HCT116 (cell line): ENCODE measurements at regions not wholly inside any gene's neighbourhood (a gene's known extent, or its start where the extent isn't known, plus 50 kb on each side); places are given as distances from the start of the nearest gene placed in this dataset.

Experiments used
- ATAC-seq: fragments of 200-7000 bp; cut with Tn5 transposase; 2 replicates; pipeline ENCODE4 v1.9.1; 2020; ENCODE audit warnings: mild to moderate bottlenecking, moderate library complexity
- BruUV-seq: library from RNA; stranded (reverse); fragments of 400-500 nt; replicated peaks from 2 replicates; lab custom pipeline; 2021; lab: Mats Ljungman, UMichigan
- CTCF ChIA-PET: fragments of 300-600 bp; sonication (Branson Sonifier 250); formaldehyde crosslinking; loops from one replicate; lab custom pipeline; 2021; ENCODE audit warnings: antibody characterized with exemption; lab: Charles Lee
- POLR2A ChIA-PET: fragments of 300-600, 350-600 bp; sonication (Branson Sonifier 250); formaldehyde crosslinking; loops from one replicate; lab custom pipeline; 2021; ENCODE audit warnings: antibody characterized with exemption; lab: Charles Lee
- RAD21 ChIA-PET, 2 experiments: fragments of 300-600 bp; sonication (Branson Sonifier 250); formaldehyde crosslinking; loops; one replicate each; lab custom pipeline; 2023; ENCODE audit warnings: low total read pairs in 2 of 2; ENCODE audit not compliant: uncharacterized antibody in 2 of 2, unreplicated experiment in 2 of 2, low non-redundant PET in 1 of 2; lab: Charles Lee
- DNase-seq: peaks from one replicate; pipeline ENCODE4 v3.0.0-alpha.2; 2010; ENCODE audit warnings: low read depth, low spot score
- H2AFZ ChIP-seq: fragments of 200-600 bp; shearing (Covaris generic), sonication (generic); 2 replicates; pipeline ENCODE4 v1.6.1; 2017; ENCODE audit warnings: low read depth, mixed run types, mixed read lengths, antibody characterized with exemption, low read length; ENCODE audit not compliant: poor library complexity, severe bottlenecking
- H3K27ac ChIP-seq: 2 replicates; pipeline ENCODE4 v1.5.1; 2012; ENCODE audit warnings: low read depth, low read length
- H3K27me3 ChIP-seq: fragments of 200-600 bp; sonication (generic); 2 replicates; pipeline ENCODE4 v1.6.1; 2016; ENCODE audit warnings: mixed run types, low read length, mixed read lengths; ENCODE audit not compliant: insufficient read depth
- H3K36me3 ChIP-seq, 2 experiments: fragments of 200-500 bp in 1 of 2; fragments of 200-600 bp in 1 of 2; sonication (Bioruptor generic) in 1 of 2; sonication (generic) in 1 of 2; 2 replicates each; pipeline versions ENCODE4 v1.5.1 to v1.6.1; 2014 to 2016; ENCODE audit warnings: low read length in 2 of 2, inconsistent platforms in 1 of 2, mixed read lengths in 1 of 2, mixed run types in 1 of 2; ENCODE audit not compliant: insufficient read depth in 2 of 2, control insufficient read depth in 1 of 2
- H3K4me1 ChIP-seq, 2 experiments: fragments of 200-600 bp in 1 of 2; sonication (generic) in 1 of 2; 2 replicates each; pipeline versions ENCODE4 v1.5.1 to v1.6.1; 2012 to 2017; ENCODE audit warnings: low read length in 2 of 2, inconsistent platforms in 1 of 2, mild to moderate bottlenecking in 1 of 2, mixed read lengths in 1 of 2, mixed run types in 1 of 2, moderate library complexity in 1 of 2; ENCODE audit not compliant: insufficient read depth in 2 of 2, control insufficient read depth in 1 of 2
- H3K4me2 ChIP-seq: fragments of 200-600 bp; sonication (generic); 2 replicates; pipeline ENCODE4 v1.6.1; 2017; ENCODE audit warnings: mixed run types, low read length, mixed read lengths
- H3K4me3 ChIP-seq, 2 experiments: fragments of 200-600 bp in 1 of 2; sonication (generic) in 1 of 2; replicated peaks in 1 of 2; 2 replicates each; pipeline ENCODE4 v1.5.1; 2011 to 2016; ENCODE audit warnings: low read length in 2 of 2, control low read depth in 1 of 2, low read depth in 1 of 2, mild to moderate bottlenecking in 1 of 2, mixed read lengths in 1 of 2, mixed run types in 1 of 2
- H3K79me2 ChIP-seq: fragments of 200-600 bp; sonication (generic); 2 replicates; pipeline ENCODE4 v1.6.1; 2017; ENCODE audit warnings: mild to moderate bottlenecking, mixed run types, low read length, moderate library complexity, mixed read lengths; ENCODE audit not compliant: insufficient read depth
- H3K9ac ChIP-seq: fragments of 200-600 bp; sonication (generic); 2 replicates; pipeline ENCODE4 v1.6.1; 2016; ENCODE audit warnings: low read length, mixed read lengths
- H3K9me2 ChIP-seq: fragments of 200-600 bp; sonication (generic), shearing (Covaris generic); 2 replicates; pipeline ENCODE4 v1.6.1; 2017; ENCODE audit warnings: mixed run types, mild to moderate bottlenecking, moderate library complexity; ENCODE audit not compliant: insufficient read depth
- H3K9me3 ChIP-seq, 2 experiments: fragments of 200-500 bp in 1 of 2; fragments of 200-600 bp in 1 of 2; sonication (Bioruptor generic) in 1 of 2; sonication (generic) in 1 of 2; 2 replicates each; pipeline ENCODE4 v1.6.1; 2014 to 2017; ENCODE audit warnings: low read length in 2 of 2, mixed read lengths in 2 of 2, inconsistent platforms in 1 of 2, low read depth in 1 of 2, mild to moderate bottlenecking in 1 of 2, mixed run types in 1 of 2, moderate library complexity in 1 of 2; ENCODE audit not compliant: control insufficient read depth in 1 of 2, insufficient read depth in 1 of 2
- H4K20me1 ChIP-seq: fragments of 200-600 bp; sonication (generic), shearing (Covaris generic); 2 replicates; pipeline ENCODE4 v1.6.1; 2017; ENCODE audit warnings: mixed run types, mild to moderate bottlenecking, moderate library complexity; ENCODE audit not compliant: insufficient read depth
- ATF3 ChIP-seq: IDR thresholded peaks from 2 replicates; pipeline ENCODE4 v1.6.1; 2012
- CEBPB ChIP-seq: IDR thresholded peaks from 2 replicates; pipeline ENCODE4 v1.6.1; 2012; ENCODE audit warnings: low read depth
- EGR1 ChIP-seq: IDR thresholded peaks from 2 replicates; pipeline ENCODE4 v1.6.1; 2012; ENCODE audit warnings: low read depth
- ELF1 ChIP-seq: IDR thresholded peaks from 2 replicates; pipeline ENCODE4 v1.6.1; 2012; ENCODE audit warnings: low read depth, borderline replicate concordance
- EZH2 ChIP-seq: fragments of 200-600 bp; sonication (generic); IDR thresholded peaks from 2 replicates; pipeline ENCODE4 v1.6.1; 2017; ENCODE audit warnings: antibody characterized with exemption, mixed run types
- EZH2phosphoT487 ChIP-seq: fragments of 200-600 bp; IDR thresholded peaks from 2 replicates; pipeline ENCODE4 v1.6.1; 2018; ENCODE audit warnings: antibody characterized with exemption, borderline replicate concordance
- JUND ChIP-seq: IDR thresholded peaks from 2 replicates; pipeline ENCODE4 v1.6.1; 2012
- POLR2A ChIP-seq: IDR thresholded peaks from 2 replicates; pipeline ENCODE4 v1.7.0; 2011; ENCODE audit warnings: borderline replicate concordance; ENCODE audit not compliant: insufficient read depth, insufficient read length; ENCODE audit errors: extremely low read depth
- POLR2AphosphoS5 ChIP-seq: IDR thresholded peaks from 2 replicates; pipeline ENCODE4 v1.6.1; 2011; ENCODE audit warnings: mild to moderate bottlenecking, low read depth, low read length, moderate library complexity
- RAD21 ChIP-seq: IDR thresholded peaks from 2 replicates; pipeline ENCODE4 v1.6.1; 2012; ENCODE audit warnings: low read depth, mild to moderate bottlenecking
- REST ChIP-seq: IDR thresholded peaks from 2 replicates; pipeline ENCODE4 v1.6.1; 2012; ENCODE audit warnings: low read depth
- SIN3A ChIP-seq: IDR thresholded peaks from 2 replicates; pipeline ENCODE4 v1.6.1; 2012; ENCODE audit warnings: low read depth
- SP1 ChIP-seq: IDR thresholded peaks from 2 replicates; pipeline ENCODE4 v1.6.1; 2012; ENCODE audit warnings: low read depth
- SRF ChIP-seq: IDR thresholded peaks from 2 replicates; pipeline ENCODE4 v1.6.1; 2012; ENCODE audit warnings: low read depth
- ZFX ChIP-seq: fragments of 450-650 bp; IDR thresholded peaks from 2 replicates; pipeline ENCODE4 v1.6.1; 2017
- intact Hi-C: fragments of 100-400 bp; cut with micrococcal nuclease; formaldehyde crosslinking; loops from 2 replicates; pipeline ENCODE4 v1.10.0; 2022
- TF ChIP-seq, protein P1 (sequence below): IDR thresholded peaks from 2 replicates; pipeline ENCODE4 v1.6.1; 2011; ENCODE audit warnings: mild to moderate bottlenecking, low read length, moderate library complexity; ENCODE audit not compliant: insufficient replicate concordance; ENCODE audit errors: extremely low read depth

DNA sequence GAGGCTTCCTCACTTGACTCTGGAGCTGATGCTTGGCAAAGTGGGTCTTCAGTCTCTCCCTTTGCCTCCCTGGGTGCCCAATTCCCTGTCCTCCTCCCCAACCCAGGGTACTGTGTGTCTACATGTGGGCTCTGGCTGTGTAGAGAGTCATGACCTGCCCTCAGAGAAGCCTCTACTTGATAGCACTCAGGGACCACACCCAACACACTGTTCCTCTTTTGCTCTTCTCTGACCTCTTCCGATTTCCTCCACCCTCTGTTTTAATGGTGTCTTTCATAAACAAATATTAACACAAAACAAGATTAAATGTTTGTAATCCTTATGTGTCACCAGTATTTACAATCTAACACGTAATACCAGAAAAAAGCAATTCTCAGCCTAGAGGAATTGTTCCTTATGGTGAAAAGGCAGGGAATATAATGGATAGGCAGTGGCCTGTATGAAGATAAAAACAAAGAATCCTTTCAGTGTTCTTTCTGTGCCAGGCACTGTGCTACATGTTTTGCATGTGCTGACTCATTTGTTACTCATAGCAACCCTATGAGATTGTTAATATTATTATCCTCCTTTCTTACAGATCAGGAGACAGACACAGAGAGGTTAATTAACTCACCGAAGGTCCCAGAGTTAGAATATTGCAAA, 58.2 kb downstream of the HSD3B1 start (continued):
- TF ChIP-seq ELF1 (no peak), JUND (peak; percentile 50), POLR2AphosphoS5 (no peak)
- TF ChIP-seq, all 23 proteins: peak for 4

GRCh38 chr1:119569095-119569494, 62.1 kb downstream of the HSD3B1 start:
- no peak overlapping the region for H3K4me2 ChIP-seq
- RAD21 ChIA-PET: no interaction called here
- POLR2A ChIA-PET: no interaction called here

More at GRCh38 chr1:119569095-119569494, 62.1 kb downstream of the HSD3B1 start:
- peaks cover 8 to 24% of the 10 kb centered on the region in 2 experiments; a peak in 3 of 4 replicates for H3K4me1 ChIP-seq
- H3K9me3 ChIP-seq: no peaks in the 10 kb centered on the region
- CTCF ChIA-PET: no interaction called here
- H3K79me2 ChIP-seq: no peaks in the 10 kb centered on the region
- no peaks in the 10 kb centered on the region for H3K27me3 ChIP-seq
- H3K27ac ChIP-seq: no peak overlapping the region
- H3K9ac ChIP-seq: no peak overlapping the region
- intact Hi-C loops: no loop called here
- no peak for DNase-seq
- H3K4me3 ChIP-seq: no peak overlapping the region
- H2AFZ ChIP-seq: no peak overlapping the region
- no TSS peak for BruUV-seq
- no peaks in the 10 kb centered on the region for H4K20me1 ChIP-seq
- no peaks in the 10 kb centered on the region for H3K9me2 ChIP-seq
- H3K36me3 ChIP-seq: no peaks in the 10 kb centered on the region
- ATAC-seq: no peak
- TF ChIP-seq EZH2: no peak
- no peak for TF ChIP-seq POLR2AphosphoS5
- TF ChIP-seq REST: no peak
- TF ChIP-seq EZH2phosphoT487: no peak
- TF ChIP-seq SRF: no peak
- no peak for TF ChIP-seq RAD21
- no peak for TF ChIP-seq SP1
- no peak for TF ChIP-seq EGR1
- TF ChIP-seq ATF3: no peak
- TF ChIP-seq, protein P1, sequence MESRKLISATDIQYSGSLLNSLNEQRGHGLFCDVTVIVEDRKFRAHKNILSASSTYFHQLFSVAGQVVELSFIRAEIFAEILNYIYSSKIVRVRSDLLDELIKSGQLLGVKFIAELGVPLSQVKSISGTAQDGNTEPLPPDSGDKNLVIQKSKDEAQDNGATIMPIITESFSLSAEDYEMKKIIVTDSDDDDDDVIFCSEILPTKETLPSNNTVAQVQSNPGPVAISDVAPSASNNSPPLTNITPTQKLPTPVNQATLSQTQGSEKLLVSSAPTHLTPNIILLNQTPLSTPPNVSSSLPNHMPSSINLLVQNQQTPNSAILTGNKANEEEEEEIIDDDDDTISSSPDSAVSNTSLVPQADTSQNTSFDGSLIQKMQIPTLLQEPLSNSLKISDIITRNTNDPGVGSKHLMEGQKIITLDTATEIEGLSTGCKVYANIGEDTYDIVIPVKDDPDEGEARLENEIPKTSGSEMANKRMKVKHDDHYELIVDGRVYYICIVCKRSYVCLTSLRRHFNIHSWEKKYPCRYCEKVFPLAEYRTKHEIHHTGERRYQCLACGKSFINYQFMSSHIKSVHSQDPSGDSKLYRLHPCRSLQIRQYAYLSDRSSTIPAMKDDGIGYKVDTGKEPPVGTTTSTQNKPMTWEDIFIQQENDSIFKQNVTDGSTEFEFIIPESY: no peak
- no peak for TF ChIP-seq SIN3A
- TF ChIP-seq JUND: no peak
- no peak for TF ChIP-seq ZFX
- TF ChIP-seq POLR2A: no peak
- no peak for TF ChIP-seq CEBPB
- TF ChIP-seq, all 23 proteins: peak for 0
